ENCODE measurements at regions not wholly inside any gene's neighbourhood (a gene's known extent, or its start where the extent isn't known, plus 50 kb on each side); places are given as distances from the start of the nearest gene placed in this dataset.

GRCh38 chr18:76643199-76643598 lies 148.2 kb upstream of the ZNF516 start:
- H3K27me3 Mint-ChIP-seq (ENCODE audit: low read depth), result peaks cover 5% of the 10 kb centered on the region
- H3K36me3 Mint-ChIP-seq (ENCODE audit: low read depth), result no peaks in the 10 kb centered on the region
- no peaks in the 10 kb centered on the region for H3K4me1 Mint-ChIP-seq (ENCODE audit: low read depth)

GRCh38 chr18:76640438-76640837 lies 145.4 kb upstream of the ZNF516 start:
- DNase-seq (ENCODE audit: low spot score), result no peak
- Mint-ChIP-seq H3K4me1 (ENCODE audit: low read depth) (no peaks in the 10 kb centered on the region), H3K9me3 (ENCODE audit: low read depth) (peaks cover 6% of the 10 kb centered on the region), H3K36me3 (ENCODE audit: low read depth) (no peaks in the 10 kb centered on the region), H3K27ac (ENCODE audit: unreplicated experiment) (no peak overlapping the region), H3K27me3 (ENCODE audit: low read depth) (peaks cover 3% of the 10 kb centered on the region), H3K4me3 (ENCODE audit: unreplicated experiment) (no peak overlapping the region)
- no peak for TF ChIP-seq CTCF (IDR thresholded peaks at IDR 0.05)

More at GRCh38 chr18:76643199-76643598, 148.2 kb upstream of the ZNF516 start:
- Mint-ChIP-seq H3K9me3 (ENCODE audit: low read depth) (peaks cover 6% of the 10 kb centered on the region), H3K4me3 (ENCODE audit: unreplicated experiment) (no peak overlapping the region), H3K27ac (ENCODE audit: unreplicated experiment) (no peak overlapping the region)
- no peak for TF ChIP-seq CTCF (IDR thresholded peaks at IDR 0.05)
- DNase-seq (ENCODE audit: low spot score), result no peak

- no peak for DNase-seq (ENCODE audit: low spot score)
- TF ChIP-seq CTCF (IDR thresholded peaks at IDR 0.05), result no peak
- no peak overlapping the region for H3K4me3 Mint-ChIP-seq (ENCODE audit: unreplicated experiment)
- H3K27ac Mint-ChIP-seq (ENCODE audit: unreplicated experiment), result no peak overlapping the region
- H3K9me3 Mint-ChIP-seq (ENCODE audit: low read depth), result peaks cover 5% of the 10 kb centered on the region
- H3K36me3 Mint-ChIP-seq (ENCODE audit: low read depth), result no peaks in the 10 kb centered on the region
- H3K27me3 Mint-ChIP-seq (ENCODE audit: low read depth), result peaks cover 16% of the 10 kb centered on the region
- H3K4me1 Mint-ChIP-seq (ENCODE audit: low read depth), result no peaks in the 10 kb centered on the region
Observed at GRCh38 chr18:76634564-76634963, 139.5 kb upstream of the ZNF516 start.

- Mint-ChIP-seq H3K36me3 (ENCODE audit: low read depth) (peaks cover 3% of the 10 kb centered on the region), H3K9me3 (ENCODE audit: low read depth) (peaks cover 8% of the 10 kb centered on the region), H3K27me3 (ENCODE audit: low read depth) (peaks cover 17% of the 10 kb centered on the region), H3K4me3 (ENCODE audit: unreplicated experiment) (no peak overlapping the region), H3K27ac (ENCODE audit: unreplicated experiment) (no peak overlapping the region), H3K4me1 (ENCODE audit: low read depth) (no peaks in the 10 kb centered on the region)
- no peak for TF ChIP-seq CTCF (IDR thresholded peaks at IDR 0.05)
- no peak for DNase-seq (ENCODE audit: low spot score)
Observed at GRCh38 chr18:76633588-76634269, 138.7 kb upstream of the ZNF516 start.

- H3K27ac Mint-ChIP-seq (ENCODE audit: unreplicated experiment), result no peak overlapping the region
- H3K27me3 Mint-ChIP-seq (ENCODE audit: low read depth), result peaks cover 13% of the 10 kb centered on the region
- DNase-seq (ENCODE audit: low spot score), result no peak
- TF ChIP-seq CTCF (IDR thresholded peaks at IDR 0.05), result no peak
- no peak overlapping the region for H3K4me3 Mint-ChIP-seq (ENCODE audit: unreplicated experiment)
- H3K36me3 Mint-ChIP-seq (ENCODE audit: low read depth), result peaks cover 5% of the 10 kb centered on the region
- no peaks in the 10 kb centered on the region for H3K4me1 Mint-ChIP-seq (ENCODE audit: low read depth)
- peaks cover 19% of the 10 kb centered on the region for H3K9me3 Mint-ChIP-seq (ENCODE audit: low read depth)
Observed at GRCh38 chr18:76627444-76627843, 132.4 kb upstream of the ZNF516 start.
